Liver (tissue), 8 donors: ENCODE measurements at regions not wholly inside any gene's neighbourhood (a gene's known extent, or its start where the extent isn't known, plus 50 kb on each side); places are given as distances from the start of the nearest gene placed in this dataset.

Experiments
- DNase-seq: peaks from one replicate; pipeline ENCODE4 v3.0.0-alpha.2; 2017; ENCODE audit warnings: low spot score
- H3K27ac ChIP-seq, 2 donors: one replicate each; pipeline ENCODE4 v1.7.0; 2013; ENCODE audit warnings: inconsistent platforms in 2 of 2, low read length in 2 of 2, control low read depth in 1 of 2, low read depth in 1 of 2, mild to moderate bottlenecking in 1 of 2
- H3K27me3 ChIP-seq, 4 donors: one replicate each; pipeline versions ENCODE4 v1.6.1 to v1.7.0; 2013; ENCODE audit warnings: low read length in 3 of 4, inconsistent platforms in 1 of 4, mild to moderate bottlenecking in 1 of 4, moderate library complexity in 1 of 4; ENCODE audit not compliant: control insufficient read depth in 4 of 4, insufficient read depth in 4 of 4
- H3K36me3 ChIP-seq, 4 donors: one replicate each; pipeline versions ENCODE4 v1.6.1 to v1.7.0; 2013; ENCODE audit warnings: low read length in 3 of 4, mild to moderate bottlenecking in 3 of 4, low read depth in 1 of 4, moderate library complexity in 1 of 4; ENCODE audit not compliant: control insufficient read depth in 4 of 4, insufficient read depth in 3 of 4
- H3K4me1 ChIP-seq, 4 donors: one replicate each; pipeline versions ENCODE4 v1.6.1 to v1.7.0; 2013; ENCODE audit warnings: low read length in 3 of 4, mild to moderate bottlenecking in 3 of 4, moderate library complexity in 1 of 4; ENCODE audit not compliant: control insufficient read depth in 4 of 4, insufficient read depth in 4 of 4
- H3K4me3 ChIP-seq, 3 donors: one replicate each; pipeline versions ENCODE4 v1.6.1 to v1.7.0; 2013; ENCODE audit warnings: low read length in 3 of 3, control low read depth in 1 of 3, low read depth in 1 of 3, mild to moderate bottlenecking in 1 of 3
- H3K9ac ChIP-seq, 2 donors: one replicate each; pipeline ENCODE4 v1.7.0; 2013; ENCODE audit warnings: low read length in 2 of 2, mild to moderate bottlenecking in 2 of 2, moderate library complexity in 2 of 2, control low read depth in 1 of 2, low read depth in 1 of 2
- H3K9me3 ChIP-seq, 4 donors: one replicate each; pipeline versions ENCODE4 v1.6.1 to v1.7.0; 2013; ENCODE audit warnings: low read length in 3 of 4; ENCODE audit not compliant: control insufficient read depth in 4 of 4
- ATF3 ChIP-seq: IDR thresholded peaks from 2 replicates; pipeline ENCODE4 v1.6.1; 2016; ENCODE audit warnings: antibody characterized with exemption
- FOXA2 ChIP-seq: IDR thresholded peaks from 2 replicates; pipeline ENCODE4 v1.6.1; 2016; ENCODE audit warnings: antibody characterized with exemption
- GABPA ChIP-seq, 2 donors: IDR thresholded peaks in 1 of 2; conservative IDR thresholded peaks in 1 of 2; 2 replicates each; pipeline ENCODE4 v1.6.1; 2016; ENCODE audit warnings: antibody characterized with exemption in 2 of 2, mild to moderate bottlenecking in 1 of 2, moderate library complexity in 1 of 2
- HNF4A ChIP-seq, 2 donors: conservative IDR thresholded peaks; 2 replicates each; pipeline ENCODE4 v1.6.1; 2016; ENCODE audit warnings: antibody characterized with exemption in 2 of 2, mild to moderate bottlenecking in 2 of 2
- JUND ChIP-seq, 2 donors: IDR thresholded peaks; 2 replicates each; pipeline ENCODE4 v1.6.1; 2016; ENCODE audit warnings: antibody characterized with exemption in 2 of 2
- MAX ChIP-seq: IDR thresholded peaks from 2 replicates; pipeline ENCODE4 v1.6.1; 2016; ENCODE audit warnings: antibody characterized with exemption
- NR2F2 ChIP-seq: IDR thresholded peaks from 2 replicates; pipeline ENCODE4 v1.6.1; 2016; ENCODE audit warnings: antibody characterized with exemption
- RAD21 ChIP-seq, 2 donors: IDR thresholded peaks; 2 replicates each; pipeline ENCODE4 v1.6.1; 2016; ENCODE audit warnings: antibody characterized with exemption in 2 of 2, mild to moderate bottlenecking in 2 of 2
- RXRA ChIP-seq, 2 donors: IDR thresholded peaks; 2 replicates each; pipeline ENCODE4 v1.6.1; 2017 to 2018; ENCODE audit warnings: antibody characterized with exemption in 2 of 2, mild to moderate bottlenecking in 1 of 2
- SP1 ChIP-seq: IDR thresholded peaks from 2 replicates; pipeline ENCODE4 v1.6.1; 2018; ENCODE audit warnings: antibody characterized with exemption, mild to moderate bottlenecking
- ZBTB33 ChIP-seq: IDR thresholded peaks from 2 replicates; pipeline ENCODE4 v1.6.1; 2016; ENCODE audit warnings: antibody characterized with exemption
- whole genome bisulfite sequencing: extraction: QIAGEN DNeasy Blood & Tissue Kit; methylation state at CpG from one replicate; pipeline ENCODE4 v1.1.7; 2013; 5-methylcytosine and 5-hydroxymethylcytosine counted together
- TF ChIP-seq, protein P1 (sequence below): IDR thresholded peaks from 2 replicates; pipeline ENCODE4 v1.6.1; 2016; ENCODE audit warnings: antibody characterized with exemption, mild to moderate bottlenecking
- TF ChIP-seq, protein P2 (sequence below): fragments of 150-350 bp; IDR thresholded peaks from 2 replicates; pipeline ENCODE4 v1.5.1; 2017; ENCODE audit warnings: improper control_type of control experiment, low read depth, low read length; ENCODE audit not compliant: missing input control
- donor health status: healthy.
- donor health status: healthy.
- donor health status: healthy.
- donor health status: healthy.
- donor health status: healthy.

DNA sequence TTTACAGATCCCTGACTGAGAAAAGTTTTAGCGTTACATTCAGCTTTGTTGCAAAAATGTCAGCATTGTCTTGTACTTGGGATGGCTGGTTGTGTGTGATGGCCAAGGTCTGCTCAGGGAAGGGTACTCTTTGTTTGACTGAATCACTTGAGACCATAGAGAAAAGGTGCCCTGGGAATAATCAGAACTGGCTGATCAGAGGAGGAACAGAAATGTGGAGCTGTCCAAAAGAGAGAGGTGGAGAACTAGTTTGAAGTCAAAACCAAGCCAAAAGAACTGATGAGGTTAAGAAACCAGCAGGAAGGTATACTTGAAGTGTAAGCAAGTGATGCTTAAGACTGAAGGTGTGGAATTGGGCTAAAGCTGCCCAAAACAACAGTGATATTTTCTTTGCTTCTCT is 107.6 kb upstream of the LYPLAL1 start:
- H3K9ac ChIP-seq: no peak overlapping the region
- H3K27ac ChIP-seq: no peak overlapping the region
- TF ChIP-seq MAX (no peak), ZBTB33 (no peak), NR2F2 (no peak), GABPA (IDR thresholded peaks at IDR 0.05 in 1 of 2, conservative IDR thresholded peaks at IDR 0.05 in 1 of 2) (no peak), JUND (IDR thresholded peaks at IDR 0.05) (no peak), ATF3 (no peak), HNF4A (conservative IDR thresholded peaks at IDR 0.05) (no peak), SP1 (no peak), FOXA2 (no peak), RXRA (IDR thresholded peaks at IDR 0.05) (no peak)
- TF ChIP-seq, protein P1, sequence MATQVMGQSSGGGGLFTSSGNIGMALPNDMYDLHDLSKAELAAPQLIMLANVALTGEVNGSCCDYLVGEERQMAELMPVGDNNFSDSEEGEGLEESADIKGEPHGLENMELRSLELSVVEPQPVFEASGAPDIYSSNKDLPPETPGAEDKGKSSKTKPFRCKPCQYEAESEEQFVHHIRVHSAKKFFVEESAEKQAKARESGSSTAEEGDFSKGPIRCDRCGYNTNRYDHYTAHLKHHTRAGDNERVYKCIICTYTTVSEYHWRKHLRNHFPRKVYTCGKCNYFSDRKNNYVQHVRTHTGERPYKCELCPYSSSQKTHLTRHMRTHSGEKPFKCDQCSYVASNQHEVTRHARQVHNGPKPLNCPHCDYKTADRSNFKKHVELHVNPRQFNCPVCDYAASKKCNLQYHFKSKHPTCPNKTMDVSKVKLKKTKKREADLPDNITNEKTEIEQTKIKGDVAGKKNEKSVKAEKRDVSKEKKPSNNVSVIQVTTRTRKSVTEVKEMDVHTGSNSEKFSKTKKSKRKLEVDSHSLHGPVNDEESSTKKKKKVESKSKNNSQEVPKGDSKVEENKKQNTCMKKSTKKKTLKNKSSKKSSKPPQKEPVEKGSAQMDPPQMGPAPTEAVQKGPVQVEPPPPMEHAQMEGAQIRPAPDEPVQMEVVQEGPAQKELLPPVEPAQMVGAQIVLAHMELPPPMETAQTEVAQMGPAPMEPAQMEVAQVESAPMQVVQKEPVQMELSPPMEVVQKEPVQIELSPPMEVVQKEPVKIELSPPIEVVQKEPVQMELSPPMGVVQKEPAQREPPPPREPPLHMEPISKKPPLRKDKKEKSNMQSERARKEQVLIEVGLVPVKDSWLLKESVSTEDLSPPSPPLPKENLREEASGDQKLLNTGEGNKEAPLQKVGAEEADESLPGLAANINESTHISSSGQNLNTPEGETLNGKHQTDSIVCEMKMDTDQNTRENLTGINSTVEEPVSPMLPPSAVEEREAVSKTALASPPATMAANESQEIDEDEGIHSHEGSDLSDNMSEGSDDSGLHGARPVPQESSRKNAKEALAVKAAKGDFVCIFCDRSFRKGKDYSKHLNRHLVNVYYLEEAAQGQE: no peak
- no peaks in the 10 kb centered on the region for H3K27me3 ChIP-seq
- DNase-seq: no peak
- H3K36me3 ChIP-seq: no peaks in the 10 kb centered on the region
- no peak overlapping the region for H3K4me3 ChIP-seq
- no peaks in the 10 kb centered on the region for H3K9me3 ChIP-seq
- H3K4me1 ChIP-seq: no peaks in the 10 kb centered on the region
- WGBS: 91% methylated on average over 1 of the region's 1 CpG

GRCh38 chr1:219066631-219067349 is 106.9 kb upstream of the LYPLAL1 start:
- no peak for DNase-seq
- Histone ChIP-seq H3K36me3 (no peaks in the 10 kb centered on the region), H3K4me3 (no peak overlapping the region), H3K27ac (no peak overlapping the region), H3K9ac (no peak overlapping the region), H3K27me3 (no peaks in the 10 kb centered on the region), H3K4me1 (no peaks in the 10 kb centered on the region), H3K9me3 (no peaks in the 10 kb centered on the region)
- 85% methylated on average over 1 of the region's 1 CpG for WGBS
- TF ChIP-seq HNF4A (conservative IDR thresholded peaks at IDR 0.05) (no peak), RAD21 (IDR thresholded peaks at IDR 0.05) (peak; percentile 74 to 80)
- TF ChIP-seq, protein P2, sequence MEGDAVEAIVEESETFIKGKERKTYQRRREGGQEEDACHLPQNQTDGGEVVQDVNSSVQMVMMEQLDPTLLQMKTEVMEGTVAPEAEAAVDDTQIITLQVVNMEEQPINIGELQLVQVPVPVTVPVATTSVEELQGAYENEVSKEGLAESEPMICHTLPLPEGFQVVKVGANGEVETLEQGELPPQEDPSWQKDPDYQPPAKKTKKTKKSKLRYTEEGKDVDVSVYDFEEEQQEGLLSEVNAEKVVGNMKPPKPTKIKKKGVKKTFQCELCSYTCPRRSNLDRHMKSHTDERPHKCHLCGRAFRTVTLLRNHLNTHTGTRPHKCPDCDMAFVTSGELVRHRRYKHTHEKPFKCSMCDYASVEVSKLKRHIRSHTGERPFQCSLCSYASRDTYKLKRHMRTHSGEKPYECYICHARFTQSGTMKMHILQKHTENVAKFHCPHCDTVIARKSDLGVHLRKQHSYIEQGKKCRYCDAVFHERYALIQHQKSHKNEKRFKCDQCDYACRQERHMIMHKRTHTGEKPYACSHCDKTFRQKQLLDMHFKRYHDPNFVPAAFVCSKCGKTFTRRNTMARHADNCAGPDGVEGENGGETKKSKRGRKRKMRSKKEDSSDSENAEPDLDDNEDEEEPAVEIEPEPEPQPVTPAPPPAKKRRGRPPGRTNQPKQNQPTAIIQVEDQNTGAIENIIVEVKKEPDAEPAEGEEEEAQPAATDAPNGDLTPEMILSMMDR: peak; percentile 48
